Natural killer cell (primary cell): ENCODE measurements at regions not wholly inside any gene's neighbourhood (a gene's known extent, or its start where the extent isn't known, plus 50 kb on each side); places are given as distances from the start of the nearest gene placed in this dataset.
"Not testable (repeated sequence)": the region's sequence is repeated elsewhere in the genome, so short reads cannot be mapped to it uniquely, and the experiment has no call there.

ENCODE experiments used
- ATAC-seq, 3 donors: fragments of 150-1000 bp in 2 of 3; fragments of 200-7000 bp in 1 of 3; cut with Tn5 transposase; 1 replicate in 1 of 3; 2 replicates in 2 of 3; pipeline ENCODE4 v1.10.0; 2021; ENCODE audit warnings: mild to moderate bottlenecking in 2 of 3, moderate library complexity in 2 of 3
- DNase-seq, 2 donors: peaks; one replicate each; pipeline versions ENCODE4 v3.0.0 to v3.0.0-alpha.2; 2013 to 2021; ENCODE audit warnings: mixed read lengths in 1 of 2
- H3K27ac ChIP-seq: one replicate; pipeline ENCODE4 v1.5.1; 2013; ENCODE audit warnings: mild to moderate bottlenecking, low read length
- H3K27me3 ChIP-seq: one replicate; pipeline ENCODE4 v1.6.1; 2013; ENCODE audit warnings: low read length; ENCODE audit not compliant: control insufficient read depth, insufficient read depth
- H3K36me3 ChIP-seq: one replicate; pipeline ENCODE4 v1.6.1; 2013; ENCODE audit warnings: low read length; ENCODE audit not compliant: control insufficient read depth, insufficient read depth
- H3K4me1 ChIP-seq: one replicate; pipeline ENCODE4 v1.6.1; 2013; ENCODE audit warnings: low read length; ENCODE audit not compliant: control insufficient read depth, insufficient read depth
- H3K4me3 ChIP-seq: one replicate; pipeline ENCODE4 v1.5.1; 2013; ENCODE audit warnings: low read length
- H3K9me3 ChIP-seq: one replicate; pipeline ENCODE4 v1.6.1; 2013; ENCODE audit warnings: low read length; ENCODE audit not compliant: control insufficient read depth, insufficient read depth
- H3K27ac Mint-ChIP-seq, 2 donors: one replicate each; pipeline ENCODE4 v1.8.0; 2022; ENCODE audit warnings: mild to moderate bottlenecking in 2 of 2, mixed read lengths in 2 of 2, moderate library complexity in 1 of 2
- H3K27me3 Mint-ChIP-seq, 2 donors: one replicate each; pipeline ENCODE4 v1.8.0; 2022; ENCODE audit warnings: low read depth in 2 of 2, mixed read lengths in 2 of 2
- H3K36me3 Mint-ChIP-seq: one replicate; pipeline ENCODE4 v1.8.0; 2022; ENCODE audit warnings: mixed read lengths
- H3K4me1 Mint-ChIP-seq, 2 donors: one replicate each; pipeline ENCODE4 v1.8.0; 2022; ENCODE audit warnings: mixed read lengths in 2 of 2
- H3K4me3 Mint-ChIP-seq: one replicate; pipeline ENCODE4 v1.8.0; 2022; ENCODE audit warnings: mild to moderate bottlenecking, moderate library complexity, mixed read lengths
- H3K9me3 Mint-ChIP-seq, 2 donors: one replicate each; pipeline ENCODE4 v1.8.0; 2022; ENCODE audit warnings: mixed read lengths in 2 of 2
- WGBS: methylation state at CpG from one replicate; pipeline ENCODE4 v1.1.7; 2013; ENCODE audit warnings: missing lambda C conversion rate; ENCODE audit not compliant: insufficient coverage; 5-methylcytosine and 5-hydroxymethylcytosine counted together
- intact Hi-C: fragments of 100-400 bp; cut with micrococcal nuclease; formaldehyde crosslinking; loops from one replicate; pipeline ENCODE4 v1.14.2; 2022
- TF ChIP-seq, protein P1 (sequence below): fragments of 200-600 bp; IDR thresholded peaks from one replicate; pipeline ENCODE4 v1.8.0; 2022; ENCODE audit warnings: antibody characterized with exemption

DNA sequence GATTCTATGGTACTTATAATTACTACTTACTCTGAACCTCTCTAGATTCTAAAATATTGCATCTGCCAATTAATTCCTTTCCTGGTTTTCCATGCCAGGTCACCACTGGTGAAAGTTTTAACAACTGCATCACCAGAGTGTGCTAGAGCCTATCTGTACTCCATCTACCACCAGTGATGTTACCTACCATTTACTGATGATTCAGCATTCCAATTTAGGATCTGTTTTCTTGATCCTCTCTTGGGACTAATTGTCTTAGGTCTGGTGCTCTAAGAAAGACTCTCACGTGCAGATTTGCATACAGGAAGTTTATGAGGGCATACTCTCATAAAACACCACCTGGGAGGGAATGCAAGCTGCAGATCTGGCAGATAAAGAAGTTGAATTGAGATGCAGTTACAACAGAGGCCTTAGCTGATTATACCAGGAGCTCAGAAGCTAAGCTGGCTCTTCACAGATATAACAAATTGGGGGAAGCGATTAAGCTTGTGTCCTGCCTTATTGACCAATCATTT lies 347.6 kb upstream of the VRK2 start:
- no peaks in the 10 kb centered on the region for H3K27me3 ChIP-seq
- H3K27ac ChIP-seq = no peak overlapping the region
- H3K4me3 Mint-ChIP-seq = no peak overlapping the region
- no peaks in the 10 kb centered on the region for H3K4me1 ChIP-seq
- no peaks in the 10 kb centered on the region for H3K9me3 ChIP-seq
- no peak overlapping the region for H3K27ac Mint-ChIP-seq
- H3K36me3 ChIP-seq = no peaks in the 10 kb centered on the region
- no peaks in the 10 kb centered on the region for H3K4me1 Mint-ChIP-seq
- no peaks in the 10 kb centered on the region for H3K36me3 Mint-ChIP-seq
- intact Hi-C loops = no loop called here
- no peaks in the 10 kb centered on the region for H3K27me3 Mint-ChIP-seq
- TF ChIP-seq, protein P1, sequence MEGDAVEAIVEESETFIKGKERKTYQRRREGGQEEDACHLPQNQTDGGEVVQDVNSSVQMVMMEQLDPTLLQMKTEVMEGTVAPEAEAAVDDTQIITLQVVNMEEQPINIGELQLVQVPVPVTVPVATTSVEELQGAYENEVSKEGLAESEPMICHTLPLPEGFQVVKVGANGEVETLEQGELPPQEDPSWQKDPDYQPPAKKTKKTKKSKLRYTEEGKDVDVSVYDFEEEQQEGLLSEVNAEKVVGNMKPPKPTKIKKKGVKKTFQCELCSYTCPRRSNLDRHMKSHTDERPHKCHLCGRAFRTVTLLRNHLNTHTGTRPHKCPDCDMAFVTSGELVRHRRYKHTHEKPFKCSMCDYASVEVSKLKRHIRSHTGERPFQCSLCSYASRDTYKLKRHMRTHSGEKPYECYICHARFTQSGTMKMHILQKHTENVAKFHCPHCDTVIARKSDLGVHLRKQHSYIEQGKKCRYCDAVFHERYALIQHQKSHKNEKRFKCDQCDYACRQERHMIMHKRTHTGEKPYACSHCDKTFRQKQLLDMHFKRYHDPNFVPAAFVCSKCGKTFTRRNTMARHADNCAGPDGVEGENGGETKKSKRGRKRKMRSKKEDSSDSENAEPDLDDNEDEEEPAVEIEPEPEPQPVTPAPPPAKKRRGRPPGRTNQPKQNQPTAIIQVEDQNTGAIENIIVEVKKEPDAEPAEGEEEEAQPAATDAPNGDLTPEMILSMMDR = no peak
- peaks cover 0 to 2% of the 10 kb centered on the region in 2 donors for H3K9me3 Mint-ChIP-seq
- ATAC-seq (no peak), DNase-seq (no peak)
- no peak overlapping the region for H3K4me3 ChIP-seq
- 50% methylated on average over 2 of the region's 2 CpGs for WGBS

DNA sequence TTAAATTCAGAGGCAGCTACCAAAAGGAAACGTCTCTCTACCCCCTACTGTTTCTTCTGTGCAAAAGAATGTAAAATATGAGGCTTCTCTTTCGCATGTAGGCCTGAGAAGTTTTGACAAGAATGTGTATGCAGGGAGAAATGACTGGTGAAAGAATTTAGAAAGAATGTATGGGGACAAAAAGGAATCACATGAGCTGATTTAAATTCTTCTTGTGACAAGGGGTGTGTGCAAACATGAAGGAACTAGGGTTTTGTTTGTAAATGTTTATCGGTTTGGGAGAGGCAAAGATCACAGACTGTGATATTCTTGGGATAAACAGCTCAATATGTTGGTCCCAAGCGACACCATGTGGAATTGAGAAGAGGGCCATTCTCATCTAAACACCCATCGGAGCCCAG lies 345.2 kb upstream of the VRK2 start:
- intact Hi-C loops = no loop called here
- DNase-seq (no peak), ATAC-seq (no peak)
- Mint-ChIP-seq H3K27me3 (no peaks in the 10 kb centered on the region), H3K4me1 (no peaks in the 10 kb centered on the region), H3K4me3 (no peak overlapping the region), H3K27ac (no peak overlapping the region), H3K36me3 (no peaks in the 10 kb centered on the region), H3K9me3 (peaks cover 0 to 4% of the 10 kb centered on the region in 2 donors)
- no peaks in the 10 kb centered on the region for H3K4me1 ChIP-seq
- no peak overlapping the region for H3K4me3 ChIP-seq
- 93% methylated on average over 4 of the region's 5 CpGs for WGBS
- H3K9me3 ChIP-seq = no peaks in the 10 kb centered on the region
- H3K27me3 ChIP-seq = no peaks in the 10 kb centered on the region
- TF ChIP-seq, protein P1 = no peak
- H3K36me3 ChIP-seq = no peaks in the 10 kb centered on the region
- H3K27ac ChIP-seq = no peak overlapping the region

DNA sequence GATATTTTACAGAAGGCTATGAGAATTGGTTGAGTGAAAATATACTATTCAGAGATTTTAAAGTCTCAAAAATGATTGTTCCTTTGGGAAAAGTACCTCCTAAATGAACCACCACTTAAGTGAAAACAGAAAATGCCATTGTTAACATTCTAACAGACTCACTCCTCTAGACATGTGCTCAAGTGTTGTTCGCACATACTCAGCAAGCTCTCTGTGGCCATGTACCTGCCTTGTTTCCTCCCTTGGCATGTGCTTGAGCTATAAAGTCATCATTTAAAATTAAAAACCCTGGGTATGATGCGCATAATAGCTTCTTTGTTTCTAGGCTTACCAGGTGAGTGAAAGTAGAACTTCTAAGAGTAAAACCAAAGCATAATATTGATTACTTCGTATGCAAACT lies 343.2 kb upstream of the VRK2 start:
- Mint-ChIP-seq H3K4me1 (no peaks in the 10 kb centered on the region), H3K27ac (no peak overlapping the region), H3K27me3 (no peaks in the 10 kb centered on the region), H3K4me3 (no peak overlapping the region), H3K9me3 (peaks cover 0 to 4% of the 10 kb centered on the region in 2 donors), H3K36me3 (no peaks in the 10 kb centered on the region)
- no peaks in the 10 kb centered on the region for H3K27me3 ChIP-seq
- DNase-seq (no peak), ATAC-seq (no peak)
- 100% methylated on average over 1 of the region's 3 CpGs for WGBS
- no peaks in the 10 kb centered on the region for H3K4me1 ChIP-seq
- no peaks in the 10 kb centered on the region for H3K36me3 ChIP-seq
- no peak overlapping the region for H3K27ac ChIP-seq
- intact Hi-C loops = no loop called here
- no peaks in the 10 kb centered on the region for H3K9me3 ChIP-seq
- no peak overlapping the region for H3K4me3 ChIP-seq
- TF ChIP-seq, protein P1 = no peak

DNA sequence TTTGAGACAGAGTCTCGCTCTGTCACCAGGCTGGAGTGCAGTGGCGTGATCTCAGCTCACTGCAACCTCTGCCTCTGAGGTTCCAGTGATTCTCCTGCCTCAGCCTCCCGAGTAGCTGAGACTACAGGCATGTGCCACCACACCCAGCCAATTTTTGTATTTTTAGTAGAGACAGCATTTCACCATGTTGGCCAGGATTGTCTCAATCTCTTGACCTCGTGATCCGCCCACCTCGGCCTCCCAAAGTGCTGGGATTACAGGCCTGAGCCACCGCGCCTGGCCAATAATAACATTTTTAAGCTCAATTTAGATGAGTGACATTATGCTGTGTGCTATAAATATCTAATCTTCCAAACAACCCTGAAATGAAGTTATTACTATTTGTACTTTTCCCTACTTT lies 338.8 kb upstream of the VRK2 start:
- H3K4me3 ChIP-seq, H3K4me1 ChIP-seq, H3K36me3 Mint-ChIP-seq, DNase-seq, H3K4me3 Mint-ChIP-seq, H3K27ac ChIP-seq, ATAC-seq, H3K9me3 ChIP-seq, H3K9me3 Mint-ChIP-seq, H3K27ac Mint-ChIP-seq, H3K27me3 Mint-ChIP-seq, H3K27me3 ChIP-seq, H3K36me3 ChIP-seq, H3K4me1 Mint-ChIP-seq, intact Hi-C loops: not testable (repeated sequence)
- WGBS = 91% methylated on average over 5 of the region's 8 CpGs
